ENCODE measurements at regions not wholly inside any gene's neighbourhood (a gene's known extent, or its start where the extent isn't known, plus 50 kb on each side); places are given as distances from the start of the nearest gene placed in this dataset.

GRCh38 chr15:25177955-25178801 lies 223.4 kb downstream of the SNRPN start:
- no peak for DNase-seq (ENCODE audit: extremely low spot score)
- TF ChIP-seq CTCF (IDR thresholded peaks at IDR 0.05; ENCODE audit: control extremely low read depth, extremely low read depth, low read depth, missing control alignments) = no peak
- ChIA-PET POLR2A (no interaction called here), CTCF (no interaction called here)

GRCh38 chr15:25178835-25179672 lies 224.3 kb downstream of the SNRPN start:
- CTCF ChIA-PET = no interaction called here
- POLR2A ChIA-PET = no interaction called here
- no peak for TF ChIP-seq CTCF (IDR thresholded peaks at IDR 0.05; ENCODE audit: control extremely low read depth, extremely low read depth, low read depth, missing control alignments)
- DNase-seq (ENCODE audit: extremely low spot score) = no peak

- TF ChIP-seq CTCF (IDR thresholded peaks at IDR 0.05; ENCODE audit: control extremely low read depth, extremely low read depth, low read depth, missing control alignments) = no peak
- DNase-seq (ENCODE audit: extremely low spot score) = no peak
- POLR2A ChIA-PET = no interaction called here
- CTCF ChIA-PET = no interaction called here
These were observed 225.1 kb downstream of the SNRPN start for GRCh38 chr15:25179673-25180511.

- no peak for TF ChIP-seq CTCF (IDR thresholded peaks at IDR 0.05; ENCODE audit: control extremely low read depth, extremely low read depth, low read depth, missing control alignments)
- ChIA-PET CTCF (no interaction called here), POLR2A (no interaction called here)
- DNase-seq (ENCODE audit: extremely low spot score) = no peak
These were observed 226.0 kb downstream of the SNRPN start for GRCh38 chr15:25180606-25181292.

GRCh38 chr15:25181293-25182097 lies 226.7 kb downstream of the SNRPN start:
- TF ChIP-seq CTCF (IDR thresholded peaks at IDR 0.05; ENCODE audit: control extremely low read depth, extremely low read depth, low read depth, missing control alignments) = no peak
- ChIA-PET POLR2A (no interaction called here), CTCF (no interaction called here)

More at GRCh38 chr15:25181293-25182097, 226.7 kb downstream of the SNRPN start:
- no peak for DNase-seq (ENCODE audit: extremely low spot score)
